C4-2B (cell line): ENCODE measurements at regions not wholly inside any gene's neighbourhood (a gene's known extent, or its start where the extent isn't known, plus 50 kb on each side); places are given as distances from the start of the nearest gene placed in this dataset.

ENCODE experiments used
- H3K27ac ChIP-seq: fragments of 450-650 bp; 2 replicates; pipeline ENCODE4 v1.5.1; 2017
- ZFX ChIP-seq: fragments of 450-650 bp; IDR thresholded peaks from 2 replicates; pipeline ENCODE4 v1.6.1; 2017
- TF ChIP-seq, protein P1 (sequence below): fragments of 450-650 bp; conservative IDR thresholded peaks from 2 replicates; pipeline ENCODE4 v1.5.1; 2017; ENCODE audit warnings: mild to moderate bottlenecking

DNA sequence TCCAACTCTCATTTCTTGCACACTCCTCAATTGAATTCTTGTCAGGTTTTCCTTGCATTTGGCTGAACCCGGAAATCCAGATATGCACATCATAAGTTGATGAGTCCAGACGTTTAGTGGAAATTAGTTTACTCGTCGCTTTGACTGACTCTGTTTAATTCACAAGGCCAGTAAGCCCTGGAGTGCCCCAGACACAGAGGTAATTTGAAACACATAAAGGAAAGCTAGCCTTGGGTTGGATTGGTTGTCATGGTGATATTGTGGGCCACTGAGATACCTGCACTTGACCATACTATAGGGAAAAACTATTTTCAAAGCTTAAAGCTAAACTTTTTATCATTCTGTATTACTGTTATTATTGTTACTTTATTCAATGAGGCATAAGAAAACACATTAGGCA is 178.3 kb upstream of the CA10 start:
- no peak for TF ChIP-seq ZFX
- TF ChIP-seq, protein P1, sequence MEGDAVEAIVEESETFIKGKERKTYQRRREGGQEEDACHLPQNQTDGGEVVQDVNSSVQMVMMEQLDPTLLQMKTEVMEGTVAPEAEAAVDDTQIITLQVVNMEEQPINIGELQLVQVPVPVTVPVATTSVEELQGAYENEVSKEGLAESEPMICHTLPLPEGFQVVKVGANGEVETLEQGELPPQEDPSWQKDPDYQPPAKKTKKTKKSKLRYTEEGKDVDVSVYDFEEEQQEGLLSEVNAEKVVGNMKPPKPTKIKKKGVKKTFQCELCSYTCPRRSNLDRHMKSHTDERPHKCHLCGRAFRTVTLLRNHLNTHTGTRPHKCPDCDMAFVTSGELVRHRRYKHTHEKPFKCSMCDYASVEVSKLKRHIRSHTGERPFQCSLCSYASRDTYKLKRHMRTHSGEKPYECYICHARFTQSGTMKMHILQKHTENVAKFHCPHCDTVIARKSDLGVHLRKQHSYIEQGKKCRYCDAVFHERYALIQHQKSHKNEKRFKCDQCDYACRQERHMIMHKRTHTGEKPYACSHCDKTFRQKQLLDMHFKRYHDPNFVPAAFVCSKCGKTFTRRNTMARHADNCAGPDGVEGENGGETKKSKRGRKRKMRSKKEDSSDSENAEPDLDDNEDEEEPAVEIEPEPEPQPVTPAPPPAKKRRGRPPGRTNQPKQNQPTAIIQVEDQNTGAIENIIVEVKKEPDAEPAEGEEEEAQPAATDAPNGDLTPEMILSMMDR: no peak
- no peak overlapping the region for H3K27ac ChIP-seq

DNA sequence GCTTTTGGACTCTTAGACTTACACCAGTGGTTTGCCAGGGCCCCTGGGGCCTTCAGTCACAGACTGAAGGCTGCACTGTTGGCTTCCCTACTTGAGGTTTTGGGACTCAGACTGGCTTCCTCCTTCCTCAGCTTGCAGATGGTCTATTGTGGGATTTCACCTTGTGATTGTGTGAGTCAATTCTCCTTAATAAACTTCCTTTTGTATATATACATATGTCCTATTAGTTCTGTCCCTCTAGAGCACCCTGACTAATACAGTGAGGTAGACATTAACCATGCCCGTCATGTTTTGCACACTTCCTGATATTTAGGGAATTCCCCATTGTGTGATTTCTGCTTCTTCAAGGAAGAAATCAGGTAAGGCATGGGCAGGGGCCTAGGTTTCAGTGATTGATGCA is 147.8 kb upstream of the CA10 start:
- no peak overlapping the region for H3K27ac ChIP-seq
- no peak for TF ChIP-seq ZFX
- TF ChIP-seq, protein P1: no peak

DNA sequence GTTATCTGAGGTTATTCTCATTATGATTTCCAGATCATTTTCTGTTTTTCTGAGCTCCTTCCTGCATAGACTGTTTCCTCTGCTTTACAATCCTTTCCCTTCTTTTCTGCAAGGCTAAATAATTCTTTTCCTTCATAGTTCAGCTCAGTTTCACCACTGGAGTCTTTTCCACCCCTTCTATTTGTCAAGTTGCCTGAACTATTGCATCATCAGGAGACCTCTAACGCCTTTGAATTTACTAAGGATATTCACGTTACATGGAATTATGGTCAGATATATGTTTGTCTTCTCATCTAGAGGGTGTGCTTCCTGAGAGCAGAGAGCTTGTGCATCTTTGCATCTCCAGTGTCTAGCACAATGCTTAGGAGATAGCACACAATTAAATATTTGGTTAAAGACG is 140.4 kb upstream of the CA10 start:
- TF ChIP-seq, protein P1: no peak
- TF ChIP-seq ZFX: no peak
- no peak overlapping the region for H3K27ac ChIP-seq

DNA sequence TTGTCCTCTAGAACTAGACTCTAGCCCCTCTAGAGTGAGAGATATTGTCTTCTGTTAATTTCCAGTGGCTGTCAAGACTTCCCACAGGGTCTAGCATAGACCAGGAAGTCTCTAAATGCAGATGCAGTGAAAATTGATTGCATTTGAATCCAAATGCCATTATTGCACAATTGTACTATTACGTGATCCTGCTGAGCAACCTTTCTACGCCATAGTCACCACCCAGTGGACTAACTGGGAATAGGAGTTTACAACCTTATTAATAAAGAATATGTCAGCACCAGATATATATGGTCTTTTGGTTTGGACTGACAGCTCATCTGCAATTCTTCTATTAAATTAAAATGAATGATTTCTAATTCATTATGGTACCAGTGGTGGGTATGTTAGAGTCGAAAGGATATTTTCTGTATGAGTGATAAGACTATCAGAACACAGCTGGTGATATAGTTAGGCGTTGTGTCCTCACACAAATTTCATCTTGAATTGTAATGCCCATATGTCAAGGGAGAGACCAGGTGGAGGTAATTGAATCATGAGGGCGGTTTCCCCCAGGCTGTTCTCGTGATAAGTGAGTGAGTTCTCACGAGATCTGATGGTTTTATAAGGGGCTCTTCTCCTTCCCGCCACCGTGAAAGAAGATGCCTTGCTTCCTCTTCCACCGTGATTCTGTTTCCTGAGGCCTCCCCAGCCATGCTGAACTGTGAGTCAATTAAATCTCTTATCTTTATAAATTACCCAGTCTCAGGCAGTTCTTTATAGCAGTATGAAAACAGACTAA is 138.9 kb upstream of the CA10 start:
- H3K27ac ChIP-seq: no peak overlapping the region
- TF ChIP-seq, protein P1: peak; percentile 51
- TF ChIP-seq ZFX: no peak

DNA sequence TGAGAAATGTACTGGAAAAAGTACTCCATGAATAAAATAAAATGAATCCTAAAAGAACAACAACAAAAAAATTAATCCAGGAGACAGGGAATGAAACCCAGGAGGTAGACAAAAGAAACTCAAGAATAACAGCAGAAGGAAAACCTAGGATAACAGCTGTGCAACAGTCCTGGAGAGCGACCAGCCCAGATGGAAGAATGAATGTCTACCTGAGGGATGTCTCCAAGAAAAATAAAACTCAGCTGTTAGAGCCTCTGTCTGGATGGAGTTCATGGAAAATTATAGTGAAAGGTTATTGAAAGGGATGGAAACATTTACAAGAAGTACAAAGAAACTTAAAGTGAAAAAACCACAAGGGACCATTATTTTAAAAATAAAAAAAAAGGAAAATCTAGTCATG is 135.8 kb upstream of the CA10 start:
- H3K27ac ChIP-seq: no peak overlapping the region
- TF ChIP-seq, protein P1: no peak
- TF ChIP-seq ZFX: no peak

DNA sequence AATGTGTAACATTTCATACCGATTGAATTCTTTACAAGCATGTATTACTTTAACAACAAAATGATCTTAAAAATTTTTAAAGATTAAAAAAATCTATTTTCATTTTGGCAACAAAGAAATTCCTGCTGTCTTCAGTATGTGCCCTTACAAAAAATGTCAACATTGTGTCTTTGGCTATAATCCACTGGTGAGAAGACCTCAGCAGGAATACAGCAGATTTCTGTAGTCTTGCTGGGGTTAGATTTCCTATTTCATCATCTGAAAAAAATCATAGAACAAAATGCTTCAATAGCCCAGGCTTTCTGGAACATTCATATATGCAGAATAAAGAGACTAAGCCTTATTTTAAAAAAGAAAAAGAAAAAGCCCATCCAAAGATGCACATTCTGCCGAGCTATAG is 129.1 kb upstream of the CA10 start:
- no peak overlapping the region for H3K27ac ChIP-seq
- TF ChIP-seq, protein P1: no peak
- TF ChIP-seq ZFX: no peak

DNA sequence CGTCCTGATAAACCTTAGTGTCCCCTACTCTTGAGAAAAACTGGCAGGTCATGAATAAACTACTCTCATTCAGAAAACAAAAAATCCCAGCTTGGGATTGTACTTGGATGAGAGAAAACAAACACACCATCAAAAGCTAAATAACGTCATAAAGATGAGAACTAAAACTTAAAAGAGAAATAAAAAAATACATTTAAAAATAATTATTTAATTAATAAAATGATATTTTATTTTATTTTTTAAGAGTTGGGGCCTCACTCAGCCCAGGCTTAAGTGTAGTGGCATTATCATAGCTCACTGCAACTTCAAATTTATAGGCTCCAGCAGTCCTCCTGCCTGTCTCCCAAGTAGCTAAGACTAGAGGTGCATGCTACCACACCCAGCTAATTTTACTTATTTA is 125.4 kb upstream of the CA10 start:
- H3K27ac ChIP-seq: no peak overlapping the region
- TF ChIP-seq ZFX: no peak
- TF ChIP-seq, protein P1: no peak
